ENCODE measurements at regions not wholly inside any gene's neighbourhood (a gene's known extent, or its start where the extent isn't known, plus 50 kb on each side); places are given as distances from the start of the nearest gene placed in this dataset.

GRCh38 chr3:74722211-74722610 lies 107.8 kb upstream of the CNTN3 start:
- H3K27ac ChIP-seq = no peak overlapping the region
- peaks cover 0 to 2% of the 10 kb centered on the region in 2 donors for H3K9me3 ChIP-seq
- H3K4me1 ChIP-seq = no peaks in the 10 kb centered on the region
- no peak for ATAC-seq
- no peak for TF ChIP-seq CTCF (IDR thresholded peaks at IDR 0.05)
- no peak overlapping the region for H3K4me3 ChIP-seq
- no peaks in the 10 kb centered on the region for H3K36me3 ChIP-seq
- intact Hi-C loops (cut with DNase I) = no loop called here
- no peak for DNase-seq
- no peaks in the 10 kb centered on the region for H3K27me3 ChIP-seq

DNA sequence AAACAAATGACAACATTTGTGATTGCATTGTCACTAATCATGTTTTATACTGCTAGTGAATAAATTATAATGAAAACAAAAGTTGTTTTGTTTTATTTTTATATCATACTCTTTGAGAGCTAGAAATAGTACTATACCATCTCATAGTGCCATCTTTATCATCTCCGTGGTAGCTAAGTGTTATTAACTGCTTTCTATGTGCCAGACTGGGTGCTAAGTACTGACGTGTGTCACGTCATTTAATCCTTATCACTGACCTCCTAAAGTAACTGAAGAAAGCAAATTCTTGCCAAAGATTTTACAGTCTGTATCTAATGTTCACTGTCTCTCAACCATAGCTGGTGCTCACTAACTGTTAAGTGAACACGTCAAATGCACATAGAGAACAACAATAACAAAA lies 99.5 kb upstream of the CNTN3 start:
- Histone ChIP-seq H3K27ac (no peak overlapping the region), H3K27me3 (no peaks in the 10 kb centered on the region), H3K4me1 (no peaks in the 10 kb centered on the region), H3K4me3 (no peak overlapping the region), H3K36me3 (no peaks in the 10 kb centered on the region), H3K9me3 (peaks cover 0 to 8% of the 10 kb centered on the region in 2 donors)
- intact Hi-C loops (cut with DNase I) = no loop called here
- DNase-seq (no peak), ATAC-seq (no peak)
- no peak for TF ChIP-seq CTCF (IDR thresholded peaks at IDR 0.05)

DNA sequence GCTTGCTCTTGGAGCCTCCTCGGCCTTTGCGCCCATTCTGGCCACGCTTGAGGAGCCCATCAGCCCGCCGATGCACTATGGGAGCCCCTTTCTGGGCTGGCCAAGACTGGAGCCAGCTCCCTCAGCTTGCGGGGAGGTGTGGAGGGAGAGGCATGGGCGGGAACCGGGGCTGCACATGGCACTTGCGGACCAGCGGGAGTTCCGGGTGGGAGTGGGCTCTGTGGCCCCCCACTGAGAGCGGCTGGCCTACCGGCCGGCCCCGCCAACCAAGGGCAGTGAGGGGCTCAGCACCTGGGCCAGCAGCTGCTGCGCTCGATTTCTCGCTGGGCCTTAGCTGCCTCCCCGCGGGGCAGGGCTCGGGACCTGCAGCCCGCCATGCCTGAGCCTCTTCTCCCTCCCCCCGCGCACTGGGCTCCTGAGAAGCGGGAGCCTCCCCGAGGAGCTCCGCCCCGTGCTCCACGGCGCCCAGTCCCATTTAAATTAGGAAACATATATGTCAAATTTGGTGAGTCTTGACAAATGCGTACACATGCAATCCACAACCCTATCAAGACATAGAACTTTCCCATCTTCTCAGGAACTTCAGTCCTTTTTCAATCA lies 97.6 kb upstream of the CNTN3 start:
- no peak overlapping the region for H3K4me3 ChIP-seq
- intact Hi-C loops (cut with DNase I) = no loop called here
- TF ChIP-seq CTCF (IDR thresholded peaks at IDR 0.05) = no peak
- DNase-seq (peak in 1 of 4 donors; percentile 67), ATAC-seq (no peak)
- H3K27ac ChIP-seq = no peak overlapping the region
- no peaks in the 10 kb centered on the region for H3K36me3 ChIP-seq
- no peaks in the 10 kb centered on the region for H3K4me1 ChIP-seq
- peaks cover 0 to 8% of the 10 kb centered on the region in 2 donors for H3K9me3 ChIP-seq
- no peaks in the 10 kb centered on the region for H3K27me3 ChIP-seq

- Histone ChIP-seq H3K4me3 (no peak overlapping the region), H3K9me3 (peaks cover 0 to 8% of the 10 kb centered on the region in 2 donors), H3K36me3 (no peaks in the 10 kb centered on the region), H3K4me1 (no peaks in the 10 kb centered on the region), H3K27ac (no peak overlapping the region), H3K27me3 (no peaks in the 10 kb centered on the region)
- TF ChIP-seq CTCF (IDR thresholded peaks at IDR 0.05) = no peak
- DNase-seq = no peak
- no peak for ATAC-seq
- intact Hi-C loops (cut with DNase I) = no loop called here
Observed at GRCh38 chr3:74709951-74710350, 95.5 kb upstream of the CNTN3 start.

DNA sequence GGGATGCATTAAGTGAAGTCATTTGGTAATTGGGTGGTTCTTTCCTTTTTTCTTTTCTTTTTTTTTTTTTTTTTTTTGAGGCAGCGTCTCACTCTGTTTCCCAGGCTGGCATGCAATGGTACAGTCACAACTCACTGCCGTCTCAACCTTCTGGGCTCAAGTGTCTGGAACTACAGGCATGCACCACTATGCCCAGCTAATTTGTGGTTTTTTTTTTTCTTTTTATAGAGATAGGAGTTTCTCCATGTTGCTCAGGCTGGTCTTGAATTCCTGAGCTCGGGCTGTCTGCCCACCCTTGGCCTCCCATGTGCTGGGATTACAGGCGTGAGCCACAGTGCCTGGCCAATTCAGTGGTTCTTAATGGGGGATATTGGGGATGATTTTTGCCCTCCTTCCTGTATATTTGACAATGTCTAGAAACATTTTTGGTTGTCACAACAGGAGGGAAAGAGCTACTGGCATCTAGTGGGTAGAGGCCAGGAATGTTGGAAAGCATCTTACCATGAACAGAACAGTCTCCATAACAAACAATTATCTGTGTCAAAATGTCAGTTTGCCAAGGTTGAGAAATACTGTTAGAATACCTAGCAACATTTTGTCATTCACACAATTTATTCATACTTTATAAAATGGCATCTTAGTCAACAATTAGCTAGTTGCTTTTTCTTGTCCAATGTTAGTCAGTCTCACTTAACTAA lies 79.4 kb upstream of the CNTN3 start:
- Histone ChIP-seq H3K9me3 (no peaks in the 10 kb centered on the region), H3K4me3 (no peak overlapping the region), H3K27ac (no peak overlapping the region), H3K27me3 (no peaks in the 10 kb centered on the region), H3K4me1 (no peaks in the 10 kb centered on the region), H3K36me3 (no peaks in the 10 kb centered on the region)
- DNase-seq = no peak
- TF ChIP-seq CTCF (IDR thresholded peaks at IDR 0.05) = no peak
- intact Hi-C loops (cut with DNase I) = no loop called here
- ATAC-seq = no peak

All from left lung (tissue), 4 donors.